Adrenal gland (tissue), 9 donors: ENCODE measurements at regions not wholly inside any gene's neighbourhood (a gene's known extent, or its start where the extent isn't known, plus 50 kb on each side); places are given as distances from the start of the nearest gene placed in this dataset.
A peak's percentile ranks its signal among the peaks of the same experiment; 100 is the strongest.

ENCODE experiments used
- DNase-seq, 7 donors: peaks; one replicate each; pipeline ENCODE4 v3.0.0-alpha.2; 2019 to 2020
- H3K27ac ChIP-seq, 5 donors: fragments of 200-600 bp; sonication (generic) in 4 of 5; 1 replicate in 3 of 5; 2 replicates in 2 of 5; pipeline versions ENCODE4 v1.5.1 to v1.8.0; 2016 to 2020; ENCODE audit warnings: mild to moderate bottlenecking in 1 of 5
- H3K27me3 ChIP-seq: fragments of 200-600 bp; 2 replicates; pipeline ENCODE4 v1.8.0; 2021
- H3K36me3 ChIP-seq, 2 donors: fragments of 200-600 bp; replicated peaks in 1 of 2; 1 replicate in 1 of 2; 2 replicates in 1 of 2; pipeline versions ENCODE4 v1.5.1 to v1.8.0; 2018 to 2022
- H3K4me1 ChIP-seq, 2 donors: fragments of 200-600 bp; replicated peaks in 1 of 2; 1 replicate in 1 of 2; 2 replicates in 1 of 2; pipeline versions ENCODE4 v1.5.1 to v1.8.0; 2018 to 2021
- H3K4me3 ChIP-seq, 4 donors: fragments of 200-600 bp; sonication (generic) in 3 of 4; one replicate each; pipeline ENCODE4 v1.5.1; 2016 to 2018
- H3K9me3 ChIP-seq, 3 donors: fragments of 200-600 bp; sonication (generic) in 1 of 3; replicated peaks in 1 of 3; 1 replicate in 2 of 3; 2 replicates in 1 of 3; pipeline versions ENCODE4 v1.5.1 to v1.8.0; 2016 to 2021
- POLR2A ChIP-seq, 2 donors: fragments of 450-650 bp; IDR thresholded peaks; one replicate each; pipeline ENCODE4 v1.6.1; 2017; ENCODE audit warnings: antibody characterized with exemption in 2 of 2, mild to moderate bottlenecking in 2 of 2, moderate library complexity in 1 of 2
- WGBS, 4 donors: extraction: QIAGEN DNeasy Blood & Tissue Kit in 2 of 4; methylation state at CpG; one replicate each; pipeline versions ENCODE4 v1.1.5 to v1.1.7; 2013 to 2017; 5-methylcytosine and 5-hydroxymethylcytosine counted together
- intact Hi-C, 2 donors: fragments of 100-400 bp; cut with DNase I; formaldehyde crosslinking; loops; one replicate each; pipeline versions ENCODE4 v1.14.1 to v1.15.0; 2022 to 2023
- TF ChIP-seq, protein P1 (sequence below), 6 experiments: fragments of 450-650 bp in 4 of 6; fragments of 200-600 bp in 2 of 6; sonication (generic) in 1 of 6; IDR thresholded peaks; 1 replicate in 5 of 6; 2 replicates in 1 of 6; pipeline versions ENCODE4 v1.5.1 to v1.8.0; 2016 to 2021; ENCODE audit warnings: antibody characterized with exemption in 6 of 6, mild to moderate bottlenecking in 2 of 6, moderate library complexity in 1 of 6
- donor health status: healthy with polysubstance abuse.
- donor health status: Bipolar disorder and iron deficiency.
- donor health status: DM: yes; HTN: yes; CAD: no.
- donor health status: DM: no; HTN: no; CAD: no.
- donor health status: DM: no; HTN: no; CAD: no.

DNA sequence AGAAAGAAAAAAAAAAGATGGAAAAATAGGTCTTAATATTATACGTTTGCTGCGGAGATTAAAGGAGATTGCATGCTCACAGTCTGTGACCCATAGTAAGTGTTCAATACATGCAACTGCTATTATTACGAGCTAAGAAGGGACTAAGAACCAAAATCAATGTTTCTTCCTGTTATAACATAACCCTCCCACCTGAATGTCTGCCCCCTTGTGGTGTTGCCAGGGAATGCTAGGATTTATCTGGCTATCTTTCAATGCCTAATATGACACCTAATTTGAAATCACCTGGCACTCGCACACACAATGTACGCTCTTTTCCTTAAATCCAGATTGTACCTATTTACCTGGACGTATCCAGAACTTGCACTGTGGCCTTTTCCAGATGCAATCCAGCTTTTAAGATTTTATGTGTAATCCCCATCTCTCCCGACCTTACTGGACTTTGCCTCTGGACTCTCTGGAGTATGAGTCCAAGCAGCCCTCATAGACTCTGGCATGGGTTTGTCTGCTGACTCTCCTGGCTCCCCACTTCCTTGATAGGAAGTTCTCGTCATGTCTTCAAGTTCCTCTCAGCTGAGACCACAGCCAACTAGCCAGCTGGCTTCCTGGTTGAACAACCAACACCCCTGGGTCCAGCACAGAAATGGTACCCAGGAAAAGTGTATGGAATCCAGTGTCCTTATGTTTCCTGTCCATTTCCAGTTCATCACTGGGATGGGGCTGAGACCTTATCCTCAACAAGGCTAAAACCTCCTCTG is 151.5 kb downstream of the CCDC34 start:
- peaks cover 30 to 45% of the 10 kb centered on the region in 2 donors for H3K4me1 ChIP-seq
- H3K4me3 ChIP-seq, result no peak overlapping the region
- H3K36me3 ChIP-seq, result no peaks in the 10 kb centered on the region
- intact Hi-C loops, result no loop called here
- 90 to 94% (median 91%) methylated on average over 8 of the region's 8 CpGs for WGBS, 4 donors
- TF ChIP-seq, protein P1, sequence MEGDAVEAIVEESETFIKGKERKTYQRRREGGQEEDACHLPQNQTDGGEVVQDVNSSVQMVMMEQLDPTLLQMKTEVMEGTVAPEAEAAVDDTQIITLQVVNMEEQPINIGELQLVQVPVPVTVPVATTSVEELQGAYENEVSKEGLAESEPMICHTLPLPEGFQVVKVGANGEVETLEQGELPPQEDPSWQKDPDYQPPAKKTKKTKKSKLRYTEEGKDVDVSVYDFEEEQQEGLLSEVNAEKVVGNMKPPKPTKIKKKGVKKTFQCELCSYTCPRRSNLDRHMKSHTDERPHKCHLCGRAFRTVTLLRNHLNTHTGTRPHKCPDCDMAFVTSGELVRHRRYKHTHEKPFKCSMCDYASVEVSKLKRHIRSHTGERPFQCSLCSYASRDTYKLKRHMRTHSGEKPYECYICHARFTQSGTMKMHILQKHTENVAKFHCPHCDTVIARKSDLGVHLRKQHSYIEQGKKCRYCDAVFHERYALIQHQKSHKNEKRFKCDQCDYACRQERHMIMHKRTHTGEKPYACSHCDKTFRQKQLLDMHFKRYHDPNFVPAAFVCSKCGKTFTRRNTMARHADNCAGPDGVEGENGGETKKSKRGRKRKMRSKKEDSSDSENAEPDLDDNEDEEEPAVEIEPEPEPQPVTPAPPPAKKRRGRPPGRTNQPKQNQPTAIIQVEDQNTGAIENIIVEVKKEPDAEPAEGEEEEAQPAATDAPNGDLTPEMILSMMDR (IDR thresholded peaks at IDR 0.05), result peak in 4 of 6 experiments; percentile 22 to 43 (median 26)
- no peak for TF ChIP-seq POLR2A (IDR thresholded peaks at IDR 0.05)
- H3K27ac ChIP-seq, result no peak overlapping the region
- no peak for DNase-seq
- no peaks in the 10 kb centered on the region for H3K27me3 ChIP-seq
- no peaks in the 10 kb centered on the region for H3K9me3 ChIP-seq

DNA sequence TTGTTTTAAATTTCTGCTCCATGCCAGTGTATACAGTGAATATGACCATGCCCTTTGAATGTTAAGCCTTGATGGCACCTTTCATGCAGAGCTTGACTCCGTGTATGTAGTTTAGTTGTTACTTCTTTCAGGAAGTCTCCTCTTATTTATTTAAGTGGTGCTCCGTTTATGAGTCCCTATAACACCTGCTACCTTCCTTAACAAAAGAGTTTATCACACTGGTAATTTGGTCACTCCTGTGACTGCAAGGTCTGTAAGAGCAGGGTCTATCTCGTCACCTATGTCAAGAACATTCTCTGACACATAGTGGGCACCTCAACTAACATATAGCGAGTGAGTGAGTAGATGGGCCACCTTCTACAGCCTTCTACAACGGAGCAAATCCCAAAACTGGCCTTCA is 152.5 kb downstream of the CCDC34 start:
- no peaks in the 10 kb centered on the region for H3K27me3 ChIP-seq
- no peak for DNase-seq
- 75 to 85% (median 81%) methylated on average over 4 to 5 of the region's 5 CpGs for WGBS, 4 donors
- no peak overlapping the region for H3K27ac ChIP-seq
- TF ChIP-seq POLR2A (IDR thresholded peaks at IDR 0.05), result no peak
- TF ChIP-seq, protein P1 (IDR thresholded peaks at IDR 0.05), result no peak
- intact Hi-C loops, result no loop called here
- no peaks in the 10 kb centered on the region for H3K9me3 ChIP-seq
- no peaks in the 10 kb centered on the region for H3K36me3 ChIP-seq
- no peak overlapping the region for H3K4me3 ChIP-seq
- peaks cover 20 to 35% of the 10 kb centered on the region in 2 donors for H3K4me1 ChIP-seq

DNA sequence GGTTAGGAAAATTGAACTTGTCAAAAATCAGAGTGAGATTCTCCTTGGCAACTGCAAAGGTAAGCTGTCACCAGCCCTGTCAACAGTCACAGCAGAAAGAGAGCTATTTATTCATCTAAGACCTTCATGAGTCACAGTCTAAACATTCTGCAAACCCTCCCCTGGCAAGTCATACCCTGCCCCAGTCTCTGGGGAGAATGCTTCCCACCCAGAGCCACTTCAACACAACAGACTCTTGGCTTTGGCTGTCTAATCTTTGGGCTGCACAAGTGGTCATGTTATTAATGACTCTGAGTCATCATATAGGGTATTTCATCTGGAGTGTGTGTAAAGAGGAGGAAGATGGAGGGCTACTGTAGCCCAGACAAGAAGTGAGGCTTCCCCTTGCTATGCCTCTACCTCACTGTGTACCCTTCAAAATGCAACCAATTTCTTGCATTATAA is 153.4 kb downstream of the CCDC34 start:
- intact Hi-C loops, result no loop called here

DNA sequence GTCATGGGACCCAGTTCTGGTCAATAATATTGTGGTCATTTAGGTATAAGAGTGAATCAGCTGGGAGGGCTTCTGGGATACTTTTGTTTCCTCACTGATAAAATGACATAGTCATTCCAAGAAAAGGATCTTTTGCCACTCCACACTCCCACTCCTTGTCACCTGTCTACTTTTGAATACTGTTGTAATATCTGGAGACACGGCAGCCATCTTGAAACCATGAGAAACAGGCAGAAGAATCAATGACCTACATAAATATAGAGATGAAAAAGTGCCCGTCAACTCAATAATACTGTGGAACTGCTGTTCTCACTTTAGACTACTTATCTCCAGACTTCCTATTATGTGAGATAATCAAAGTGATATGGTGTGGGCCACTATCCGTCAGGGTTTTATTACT is 154.2 kb downstream of the CCDC34 start:
- no peaks in the 10 kb centered on the region for H3K9me3 ChIP-seq
- H3K4me1 ChIP-seq, result peaks cover 16 to 27% of the 10 kb centered on the region in 2 donors
- no peaks in the 10 kb centered on the region for H3K27me3 ChIP-seq
- H3K36me3 ChIP-seq, result no peaks in the 10 kb centered on the region
- no peak overlapping the region for H3K4me3 ChIP-seq
- DNase-seq, result no peak
- 81 to 89% (median 84%) methylated on average over 3 of the region's 3 CpGs for WGBS, 4 donors
- H3K27ac ChIP-seq, result no peak overlapping the region
- TF ChIP-seq, protein P1 (IDR thresholded peaks at IDR 0.05), result no peak
- TF ChIP-seq POLR2A (IDR thresholded peaks at IDR 0.05), result no peak
- intact Hi-C loops, result no loop called here

More for the DNA sequence above, 153.4 kb downstream of the CCDC34 start:
- no peak overlapping the region for H3K4me3 ChIP-seq
- H3K27me3 ChIP-seq, result no peaks in the 10 kb centered on the region
- peak in 6 of 7 donors; percentile 35 to 63 (median 46) for DNase-seq
- TF ChIP-seq, protein P1 (IDR thresholded peaks at IDR 0.05), result no peak
- TF ChIP-seq POLR2A (IDR thresholded peaks at IDR 0.05), result no peak
- H3K27ac ChIP-seq, result peak overlapping the region in 1 of 5 donors; percentile 12
- peaks cover 13 to 26% of the 10 kb centered on the region in 2 donors for H3K4me1 ChIP-seq
- no peaks in the 10 kb centered on the region for H3K36me3 ChIP-seq
- H3K9me3 ChIP-seq, result no peaks in the 10 kb centered on the region
